Prostate gland (tissue), 2 donors: ENCODE measurements at regions not wholly inside any gene's neighbourhood (a gene's known extent, or its start where the extent isn't known, plus 50 kb on each side); places are given as distances from the start of the nearest gene placed in this dataset.

Experiments used
- DNase-seq: peaks from one replicate; pipeline ENCODE4 v3.0.0-alpha.2; 2019; ENCODE audit warnings: low spot score
- H3K27ac ChIP-seq, 2 donors: fragments of 200-600 bp; sonication (generic); 2 replicates each; pipeline ENCODE4 v1.5.1; 2017 to 2019
- H3K27me3 ChIP-seq: fragments of 200-600 bp; sonication (generic); replicated peaks from 2 replicates; pipeline ENCODE4 v1.5.1; 2019; ENCODE audit not compliant: insufficient read depth
- H3K36me3 ChIP-seq, 2 donors: fragments of 200-600 bp; sonication (generic); 1 replicate in 1 of 2; 2 replicates in 1 of 2; pipeline versions ENCODE4 v1.5.1 to v1.8.1; 2017 to 2019
- H3K4me1 ChIP-seq: fragments of 200-600 bp; sonication (generic); replicated peaks from 2 replicates; pipeline ENCODE4 v1.5.1; 2019
- H3K4me3 ChIP-seq, 2 donors: fragments of 200-600 bp; sonication (generic); 2 replicates each; pipeline ENCODE4 v1.5.1; 2017 to 2019
- H3K9me3 ChIP-seq: fragments of 200-600 bp; sonication (generic); 2 replicates; pipeline ENCODE4 v1.5.1; 2017
- CTCF ChIP-seq, 4 experiments: fragments of 200-600 bp in 2 of 4; fragments of 450-650 bp in 2 of 4; sonication (generic) in 2 of 4; IDR thresholded peaks; 1 replicate in 3 of 4; 2 replicates in 1 of 4; pipeline ENCODE4 v1.5.1; 2016 to 2019; ENCODE audit warnings: antibody characterized with exemption in 4 of 4, mild to moderate bottlenecking in 2 of 4, moderate library complexity in 2 of 4
- POLR2A ChIP-seq: fragments of 450-650 bp; IDR thresholded peaks from one replicate; pipeline ENCODE4 v1.6.1; 2016; ENCODE audit warnings: antibody characterized with exemption, mild to moderate bottlenecking
- POLR2AphosphoS5 ChIP-seq: sonication (generic); formaldehyde crosslinking; IDR thresholded peaks from one replicate; pipeline ENCODE4 v1.6.1; 2017; ENCODE audit warnings: antibody characterized with exemption
- WGBS: methylation state at CpG from one replicate; pipeline ENCODE4 v1.1.5; 2018; 5-methylcytosine and 5-hydroxymethylcytosine counted together
- intact Hi-C: fragments of 100-400 bp; cut with DNase I; formaldehyde crosslinking; loops from one replicate; pipeline ENCODE4 v1.14.2; 2022

GRCh38 chr9:84480071-84480470 lies 139.5 kb upstream of the SLC28A3 start:
- Histone ChIP-seq H3K4me3 (no peak overlapping the region), H3K36me3 (no peaks in the 10 kb centered on the region), H3K27me3 (no peaks in the 10 kb centered on the region), H3K9me3 (no peaks in the 10 kb centered on the region), H3K4me1 (no peaks in the 10 kb centered on the region), H3K27ac (no peak overlapping the region)
- no peak for TF ChIP-seq CTCF (IDR thresholded peaks at IDR 0.05)
- TF ChIP-seq POLR2A: no peak
- TF ChIP-seq POLR2AphosphoS5: no peak
- intact Hi-C loops: no loop called here
- DNase-seq: no peak
- WGBS: 95% methylated on average over 9 of the region's 9 CpGs

DNA sequence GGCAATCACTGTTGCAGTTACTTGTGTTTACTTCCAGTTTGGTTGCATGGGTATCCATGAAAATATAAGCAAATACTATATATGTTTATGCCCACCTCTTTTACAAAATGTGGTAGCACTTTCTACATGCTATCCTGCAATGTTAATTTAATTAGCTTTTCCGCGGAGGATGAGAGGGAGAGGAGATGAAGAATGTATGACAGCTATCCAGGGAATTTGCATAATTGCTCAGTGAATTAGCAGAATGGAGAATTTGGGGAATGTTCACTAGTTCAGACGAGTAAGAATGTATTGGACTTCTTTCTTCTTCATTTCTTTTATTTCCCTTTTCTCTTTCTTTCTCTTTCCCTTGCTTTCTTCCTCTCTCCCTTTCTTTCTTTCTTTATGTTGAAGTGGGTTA lies 140.7 kb upstream of the SLC28A3 start:
- Histone ChIP-seq H3K36me3 (no peaks in the 10 kb centered on the region), H3K9me3 (no peaks in the 10 kb centered on the region), H3K4me1 (no peaks in the 10 kb centered on the region), H3K27me3 (no peaks in the 10 kb centered on the region), H3K4me3 (no peak overlapping the region), H3K27ac (no peak overlapping the region)
- DNase-seq: no peak
- intact Hi-C loops: no loop called here
- 79% methylated on average over 3 of the region's 3 CpGs for WGBS
- TF ChIP-seq POLR2A: no peak
- no peak for TF ChIP-seq POLR2AphosphoS5
- TF ChIP-seq CTCF (IDR thresholded peaks at IDR 0.05): no peak

DNA sequence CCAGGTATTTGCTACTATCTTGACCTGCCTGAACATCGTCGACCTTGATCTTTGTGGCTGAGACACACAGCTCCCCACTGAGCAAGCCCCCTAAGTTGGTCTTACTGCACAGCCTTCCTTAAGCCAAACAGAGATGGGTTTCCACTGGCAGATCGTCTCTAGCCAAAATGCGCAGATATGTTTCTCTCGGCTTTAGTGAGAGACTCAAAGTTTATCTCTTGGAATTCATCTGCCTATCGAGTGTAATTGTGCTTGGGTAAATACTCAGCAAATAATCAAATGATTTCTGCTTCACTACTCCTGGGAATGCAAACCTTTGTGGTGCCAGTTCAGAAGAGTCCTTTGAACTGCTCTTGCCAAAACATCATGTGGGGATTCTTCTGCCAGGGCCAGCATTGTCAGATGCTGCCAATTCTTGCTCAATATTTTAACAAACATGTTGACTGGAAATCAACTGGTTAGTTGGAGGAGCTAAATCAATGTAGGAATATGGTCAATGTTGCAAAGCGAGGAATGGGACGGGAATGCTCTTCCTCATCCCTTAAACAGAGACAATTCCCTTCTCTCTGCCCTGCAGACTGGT lies 141.2 kb upstream of the SLC28A3 start:
- Histone ChIP-seq H3K4me1 (no peaks in the 10 kb centered on the region), H3K27me3 (no peaks in the 10 kb centered on the region), H3K27ac (no peak overlapping the region), H3K4me3 (no peak overlapping the region), H3K9me3 (no peaks in the 10 kb centered on the region), H3K36me3 (no peaks in the 10 kb centered on the region)
- DNase-seq: no peak
- intact Hi-C loops: no loop called here
- TF ChIP-seq POLR2A (no peak), POLR2AphosphoS5 (no peak)
- 76% methylated on average over 8 of the region's 8 CpGs for WGBS

DNA sequence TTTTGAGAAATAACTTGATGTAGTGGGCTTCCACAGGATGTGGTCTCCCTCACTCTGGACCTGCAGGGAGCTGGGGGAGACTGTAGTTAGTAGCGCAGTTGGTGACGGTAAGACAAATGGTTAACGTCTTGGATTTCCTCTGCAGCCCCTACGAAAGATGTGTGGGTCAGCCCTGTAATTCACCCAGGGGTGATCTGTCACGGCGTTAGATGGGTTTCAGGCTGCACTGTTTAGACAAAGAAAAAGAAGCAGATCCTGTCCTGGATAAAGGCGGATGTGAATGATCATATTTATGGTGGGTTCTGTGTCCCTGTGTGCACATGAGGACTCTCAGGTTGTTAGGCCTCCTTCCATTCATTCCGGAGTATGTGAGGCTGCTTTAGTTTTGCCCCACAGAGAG lies 142.0 kb upstream of the SLC28A3 start:
- intact Hi-C loops: no loop called here
- TF ChIP-seq POLR2A: no peak
- TF ChIP-seq CTCF (IDR thresholded peaks at IDR 0.05): no peak
- no peak for TF ChIP-seq POLR2AphosphoS5
- Histone ChIP-seq H3K4me3 (no peak overlapping the region), H3K9me3 (no peaks in the 10 kb centered on the region), H3K36me3 (no peaks in the 10 kb centered on the region), H3K4me1 (no peaks in the 10 kb centered on the region), H3K27ac (no peak overlapping the region), H3K27me3 (no peaks in the 10 kb centered on the region)
- no peak for DNase-seq
- 73% methylated on average over 8 of the region's 8 CpGs for WGBS

DNA sequence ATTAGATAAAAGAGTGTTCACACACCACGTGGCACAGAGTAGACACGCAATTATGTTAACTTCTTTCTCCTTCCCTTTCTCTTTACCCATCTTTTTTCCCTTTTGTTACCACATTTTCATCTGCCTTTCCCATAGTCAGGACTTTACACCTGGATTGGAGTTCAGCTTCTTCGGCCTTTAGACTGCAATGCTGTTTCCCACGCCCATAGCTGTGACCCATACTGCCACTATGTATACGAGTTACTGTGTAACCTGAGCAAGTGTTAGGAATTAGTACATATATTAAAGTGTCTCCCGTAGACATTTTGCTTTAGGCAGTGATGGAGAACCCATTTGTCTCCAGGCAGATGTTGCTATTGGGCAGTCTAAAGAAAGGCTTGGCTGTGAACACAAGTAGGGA lies 143.6 kb upstream of the SLC28A3 start:
- TF ChIP-seq POLR2AphosphoS5: no peak
- TF ChIP-seq POLR2A: no peak
- no peak for TF ChIP-seq CTCF (IDR thresholded peaks at IDR 0.05)
- no peaks in the 10 kb centered on the region for H3K36me3 ChIP-seq
- no peak overlapping the region for H3K27ac ChIP-seq
- intact Hi-C loops: no loop called here
- H3K27me3 ChIP-seq: peaks cover 2% of the 10 kb centered on the region
- DNase-seq: no peak
- no peak overlapping the region for H3K4me3 ChIP-seq
- WGBS: 84% methylated on average over 6 of the region's 6 CpGs
- no peaks in the 10 kb centered on the region for H3K4me1 ChIP-seq
- no peaks in the 10 kb centered on the region for H3K9me3 ChIP-seq
